Non-pigmented ciliary epithelial cell (primary cell): ENCODE measurements at regions not wholly inside any gene's neighbourhood (a gene's known extent, or its start where the extent isn't known, plus 50 kb on each side); places are given as distances from the start of the nearest gene placed in this dataset.
A peak's percentile ranks its signal among the peaks of the same experiment; 100 is the strongest.

Source experiments
- DNase-seq: peaks from one replicate; pipeline ENCODE4 v3.0.0-alpha.2; 2010; ENCODE audit warnings: low read depth

GRCh38 chr6:128827675-128828464, 55.1 kb upstream of the LAMA2 start:
- peak; percentile 64 for DNase-seq

- DNase-seq: no peak
Measured at GRCh38 chr6:128826606-128827005, 56.3 kb upstream of the LAMA2 start.

- DNase-seq: peak; percentile 13
Measured at GRCh38 chr6:128822271-128822670, 60.7 kb upstream of the LAMA2 start.

GRCh38 chr6:128821116-128821515, 61.8 kb upstream of the LAMA2 start:
- no peak for DNase-seq

GRCh38 chr6:128808856-128809255, 74.1 kb upstream of the LAMA2 start:
- DNase-seq: no peak

- DNase-seq: peak; percentile 17
Measured at GRCh38 chr6:128807577-128807976, 75.4 kb upstream of the LAMA2 start.

GRCh38 chr6:128806261-128806660, 76.7 kb upstream of the LAMA2 start:
- no peak for DNase-seq

GRCh38 chr6:128803911-128804310, 79.0 kb upstream of the LAMA2 start:
- peak; percentile 35 for DNase-seq

- DNase-seq: no peak
Measured at GRCh38 chr6:128801621-128802020, 81.3 kb upstream of the LAMA2 start.

- no peak for DNase-seq
Measured at GRCh38 chr6:128784266-128784665, 98.7 kb upstream of the LAMA2 start.

GRCh38 chr6:128768187-128768586, 114.8 kb upstream of the LAMA2 start:
- DNase-seq: no peak

GRCh38 chr6:128767705-128768104, 115.2 kb upstream of the LAMA2 start:
- DNase-seq: no peak

- DNase-seq: no peak
Measured at GRCh38 chr6:128767150-128767549, 115.8 kb upstream of the LAMA2 start.

GRCh38 chr6:128763599-128764300, 119.2 kb upstream of the LAMA2 start:
- peak; percentile 1 for DNase-seq

- no peak for DNase-seq
Measured at GRCh38 chr6:128759901-128760300, 123.0 kb upstream of the LAMA2 start.

GRCh38 chr6:128759447-128759846, 123.5 kb upstream of the LAMA2 start:
- DNase-seq: no peak

GRCh38 chr6:128757961-128758360, 125.0 kb upstream of the LAMA2 start:
- DNase-seq: no peak

- DNase-seq: no peak
Measured at GRCh38 chr6:128754658-128755256, 128.2 kb upstream of the LAMA2 start.

GRCh38 chr6:128743974-128744765, 138.8 kb upstream of the LAMA2 start:
- no peak for DNase-seq

- no peak for DNase-seq
Measured at GRCh38 chr6:128742900-128743299, 140.0 kb upstream of the LAMA2 start.

GRCh38 chr6:128740951-128741350, 142.0 kb upstream of the LAMA2 start:
- DNase-seq: no peak

GRCh38 chr6:128739112-128739511, 143.8 kb upstream of the LAMA2 start:
- no peak for DNase-seq
